CD4-positive, alpha-beta T cell (primary cell): ENCODE measurements at regions not wholly inside any gene's neighbourhood (a gene's known extent, or its start where the extent isn't known, plus 50 kb on each side); places are given as distances from the start of the nearest gene placed in this dataset.

Experiments
- ATAC-seq: fragments of 200-7000 bp; cut with Tn5 transposase; one replicate; pipeline ENCODE4 v1.10.0; 2022; ENCODE audit warnings: mild to moderate bottlenecking; ENCODE audit not compliant: poor library complexity
- CTCF ChIA-PET: fragments of 350-600 bp; sonication (Branson Sonifier 250); formaldehyde crosslinking; loops from one replicate; lab custom pipeline; 2021; ENCODE audit warnings: antibody characterized with exemption, inconsistent platforms; lab: Charles Lee
- POLR2A ChIA-PET: fragments of 350-600 bp; sonication (Branson Sonifier 250); formaldehyde crosslinking; loops from one replicate; lab custom pipeline; 2021; ENCODE audit warnings: antibody characterized with exemption, inconsistent platforms; lab: Charles Lee
- DNase-seq, 14 experiments: peaks; one replicate each; pipeline ENCODE4 v3.0.0-alpha.2; 2013 to 2020; ENCODE audit warnings: mixed read lengths in 2 of 14
- H3K27ac ChIP-seq, 2 donors: one replicate each; pipeline versions ENCODE4 v1.5.1 to v1.7.0; 2013; ENCODE audit warnings: low read length in 2 of 2, low read depth in 1 of 2, mild to moderate bottlenecking in 1 of 2
- H3K27me3 ChIP-seq, 2 experiments: 1 replicate in 1 of 2; 2 replicates in 1 of 2; pipeline versions ENCODE4 v1.6.1 to v1.7.0; 2013; ENCODE audit warnings: low read length in 2 of 2, control low read depth in 1 of 2, mild to moderate bottlenecking in 1 of 2, moderate library complexity in 1 of 2; ENCODE audit not compliant: insufficient read depth in 2 of 2, control insufficient read depth in 1 of 2
- H3K36me3 ChIP-seq: one replicate; pipeline ENCODE4 v1.6.1; 2013; ENCODE audit warnings: low read length, control low read depth; ENCODE audit not compliant: insufficient read depth
- H3K4me1 ChIP-seq: one replicate; pipeline ENCODE4 v1.6.1; 2013; ENCODE audit warnings: low read length, control low read depth; ENCODE audit not compliant: insufficient read depth
- H3K4me3 ChIP-seq: one replicate; pipeline ENCODE4 v1.5.1; 2013; ENCODE audit warnings: mild to moderate bottlenecking, low read length, moderate library complexity
- H3K9me3 ChIP-seq, 2 experiments: 1 replicate in 1 of 2; 2 replicates in 1 of 2; pipeline versions ENCODE4 v1.6.1 to v1.7.0; 2013; ENCODE audit warnings: low read length in 2 of 2, mild to moderate bottlenecking in 2 of 2, control low read depth in 1 of 2, moderate library complexity in 1 of 2; ENCODE audit not compliant: control insufficient read depth in 1 of 2, insufficient read depth in 1 of 2
- H3K27ac Mint-ChIP-seq: one replicate; pipeline ENCODE4 v1.8.0; 2020; ENCODE audit warnings: mixed read lengths
- H3K27me3 Mint-ChIP-seq: one replicate; pipeline ENCODE4 v1.8.0; 2021; ENCODE audit warnings: mixed read lengths
- H3K36me3 Mint-ChIP-seq: one replicate; pipeline ENCODE4 v1.8.0; 2021; ENCODE audit warnings: low read depth, mixed read lengths
- H3K4me1 Mint-ChIP-seq: one replicate; pipeline ENCODE4 v1.8.0; 2021; ENCODE audit warnings: low read depth, mixed read lengths
- H3K4me3 Mint-ChIP-seq: one replicate; pipeline ENCODE4 v1.8.0; 2020; ENCODE audit warnings: mild to moderate bottlenecking, mixed read lengths
- H3K9me3 Mint-ChIP-seq: one replicate; pipeline ENCODE4 v1.8.0; 2020; ENCODE audit warnings: mixed read lengths
- intact Hi-C, 2 experiments: fragments of 100-400 bp; cut with DNase I in 1 of 2; cut with micrococcal nuclease in 1 of 2; formaldehyde crosslinking; loops; one replicate each; pipeline versions ENCODE4 v1.15.1 to v1.9.0; 2023 to 2025; cut with DNase I, micrococcal nuclease
- TF ChIP-seq, protein P1 (sequence below): fragments of 200-600 bp; IDR thresholded peaks from one replicate; pipeline ENCODE4 v1.8.0; 2022; ENCODE audit warnings: antibody characterized with exemption, mild to moderate bottlenecking

DNA sequence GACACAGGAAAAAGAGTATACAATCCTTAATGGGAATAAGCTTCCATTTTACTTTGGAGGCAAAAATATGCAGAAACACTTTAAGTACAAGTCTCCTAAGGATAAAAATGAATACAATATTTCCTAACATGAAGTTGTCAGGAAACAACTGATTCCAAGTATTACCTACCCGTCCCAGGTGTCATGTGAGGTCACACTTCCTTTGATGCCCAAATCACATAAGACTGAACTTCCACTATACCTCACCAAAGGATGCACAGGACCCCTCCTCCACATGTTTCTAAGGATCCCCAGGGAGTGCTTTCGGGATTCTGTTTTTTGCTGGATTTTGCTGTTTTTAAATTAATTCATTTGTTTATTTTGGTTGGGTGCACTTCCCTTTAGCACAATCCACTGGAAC lies 438.5 kb upstream of the TCF4 start:
- Mint-ChIP-seq H3K27me3 (no peaks in the 10 kb centered on the region), H3K9me3 (no peaks in the 10 kb centered on the region), H3K36me3 (no peaks in the 10 kb centered on the region), H3K27ac (no peak overlapping the region), H3K4me3 (no peak overlapping the region), H3K4me1 (no peaks in the 10 kb centered on the region)
- H3K27me3 ChIP-seq = no peaks in the 10 kb centered on the region
- DNase-seq = no peak
- no peak overlapping the region for H3K4me3 ChIP-seq
- CTCF ChIA-PET = no interaction called here
- H3K4me1 ChIP-seq = no peaks in the 10 kb centered on the region
- H3K9me3 ChIP-seq = no peaks in the 10 kb centered on the region
- no peak for ATAC-seq
- TF ChIP-seq, protein P1, sequence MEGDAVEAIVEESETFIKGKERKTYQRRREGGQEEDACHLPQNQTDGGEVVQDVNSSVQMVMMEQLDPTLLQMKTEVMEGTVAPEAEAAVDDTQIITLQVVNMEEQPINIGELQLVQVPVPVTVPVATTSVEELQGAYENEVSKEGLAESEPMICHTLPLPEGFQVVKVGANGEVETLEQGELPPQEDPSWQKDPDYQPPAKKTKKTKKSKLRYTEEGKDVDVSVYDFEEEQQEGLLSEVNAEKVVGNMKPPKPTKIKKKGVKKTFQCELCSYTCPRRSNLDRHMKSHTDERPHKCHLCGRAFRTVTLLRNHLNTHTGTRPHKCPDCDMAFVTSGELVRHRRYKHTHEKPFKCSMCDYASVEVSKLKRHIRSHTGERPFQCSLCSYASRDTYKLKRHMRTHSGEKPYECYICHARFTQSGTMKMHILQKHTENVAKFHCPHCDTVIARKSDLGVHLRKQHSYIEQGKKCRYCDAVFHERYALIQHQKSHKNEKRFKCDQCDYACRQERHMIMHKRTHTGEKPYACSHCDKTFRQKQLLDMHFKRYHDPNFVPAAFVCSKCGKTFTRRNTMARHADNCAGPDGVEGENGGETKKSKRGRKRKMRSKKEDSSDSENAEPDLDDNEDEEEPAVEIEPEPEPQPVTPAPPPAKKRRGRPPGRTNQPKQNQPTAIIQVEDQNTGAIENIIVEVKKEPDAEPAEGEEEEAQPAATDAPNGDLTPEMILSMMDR = no peak
- no peak overlapping the region for H3K27ac ChIP-seq
- no peaks in the 10 kb centered on the region for H3K36me3 ChIP-seq
- POLR2A ChIA-PET = no interaction called here
- intact Hi-C loops = no loop called here

DNA sequence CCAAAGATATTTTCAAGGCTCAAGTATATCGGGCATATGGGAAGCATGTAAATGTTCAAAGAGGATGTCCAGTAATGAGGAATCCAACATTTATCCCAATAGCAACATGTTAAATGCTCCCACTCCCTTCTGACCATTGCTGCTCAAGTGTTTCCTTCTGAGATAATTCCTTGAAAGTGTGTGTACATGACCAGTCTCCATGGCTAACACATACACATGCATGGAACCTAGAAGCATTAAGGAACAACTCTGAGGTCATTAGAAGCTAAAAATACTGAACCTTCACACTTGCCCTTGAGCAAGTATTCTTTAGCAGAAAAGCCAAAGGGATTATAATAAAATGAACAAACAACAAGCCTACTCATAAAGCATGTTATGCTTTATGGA lies 433.8 kb upstream of the TCF4 start:
- Histone ChIP-seq H3K36me3 (no peaks in the 10 kb centered on the region), H3K27ac (no peak overlapping the region), H3K4me3 (no peak overlapping the region), H3K27me3 (no peaks in the 10 kb centered on the region), H3K4me1 (no peaks in the 10 kb centered on the region), H3K9me3 (no peaks in the 10 kb centered on the region)
- ChIA-PET POLR2A (no interaction called here), CTCF (no interaction called here)
- Mint-ChIP-seq H3K4me1 (no peaks in the 10 kb centered on the region), H3K9me3 (no peaks in the 10 kb centered on the region), H3K27me3 (no peaks in the 10 kb centered on the region), H3K27ac (no peak overlapping the region), H3K36me3 (no peaks in the 10 kb centered on the region), H3K4me3 (no peak overlapping the region)
- intact Hi-C loops = no loop called here
- DNase-seq (no peak), ATAC-seq (no peak)
- TF ChIP-seq, protein P1 = no peak

DNA sequence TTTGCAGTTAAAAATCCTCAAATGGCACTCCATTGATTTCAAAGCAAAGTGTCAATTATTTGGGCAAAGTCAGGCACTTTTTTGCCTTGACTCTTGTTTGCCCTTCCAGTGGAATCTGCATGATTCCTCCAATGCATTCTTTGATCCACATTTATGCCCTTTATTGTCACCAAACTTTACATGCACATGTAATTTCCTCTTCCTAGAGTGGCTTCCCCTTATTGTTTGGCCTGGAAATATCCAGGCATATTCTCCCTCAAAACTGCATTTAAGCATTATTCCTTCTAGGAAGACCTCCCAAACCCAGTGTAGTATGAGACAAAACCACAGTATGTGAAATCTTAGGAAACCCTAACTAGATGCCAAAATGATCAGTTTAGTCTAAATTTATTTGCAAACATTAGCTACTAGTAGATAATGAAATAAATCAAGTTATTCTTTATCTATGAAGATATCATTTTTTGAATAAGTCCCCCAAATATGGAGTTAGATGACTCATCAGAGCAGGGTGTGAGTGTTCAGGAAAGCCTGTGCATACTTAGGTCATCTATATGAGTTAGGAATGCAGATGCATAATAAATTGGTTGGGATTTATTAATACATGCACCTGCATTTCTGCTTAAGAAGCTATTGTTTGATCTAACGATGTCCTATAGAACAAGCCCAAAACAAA lies 433.3 kb upstream of the TCF4 start:
- no peaks in the 10 kb centered on the region for H3K4me1 Mint-ChIP-seq

More for the DNA sequence above, 433.3 kb upstream of the TCF4 start:
- no peak for DNase-seq
- ChIA-PET POLR2A (no interaction called here), CTCF (no interaction called here)
- Histone ChIP-seq H3K27me3 (no peaks in the 10 kb centered on the region), H3K9me3 (no peaks in the 10 kb centered on the region), H3K4me1 (no peaks in the 10 kb centered on the region), H3K36me3 (no peaks in the 10 kb centered on the region), H3K27ac (no peak overlapping the region), H3K4me3 (no peak overlapping the region)
- no peak for ATAC-seq
- no peaks in the 10 kb centered on the region for H3K27me3 Mint-ChIP-seq
- no peaks in the 10 kb centered on the region for H3K9me3 Mint-ChIP-seq
- TF ChIP-seq, protein P1 = no peak
- no peak overlapping the region for H3K4me3 Mint-ChIP-seq
- intact Hi-C loops = no loop called here
- H3K27ac Mint-ChIP-seq = no peak overlapping the region
- H3K36me3 Mint-ChIP-seq = no peaks in the 10 kb centered on the region
